Tibial nerve (tissue), 4 donors: ENCODE measurements at regions not wholly inside any gene's neighbourhood (a gene's known extent, or its start where the extent isn't known, plus 50 kb on each side); places are given as distances from the start of the nearest gene placed in this dataset.
"Not testable (repeated sequence)": the region's sequence is repeated elsewhere in the genome, so short reads cannot be mapped to it uniquely, and the experiment has no call there.

Experiments
- DNase-seq, 2 donors: peaks; one replicate each; pipeline ENCODE4 v3.0.0-alpha.2; 2019; ENCODE audit warnings: low spot score in 2 of 2
- H3K27ac ChIP-seq, 4 donors: fragments of 200-600 bp; sonication (generic) in 3 of 4; one replicate each; pipeline ENCODE4 v1.5.1; 2017 to 2019; ENCODE audit warnings: mild to moderate bottlenecking in 1 of 4
- H3K27me3 ChIP-seq, 2 donors: fragments of 200-600 bp; sonication (generic) in 1 of 2; one replicate each; pipeline versions ENCODE4 v1.5.1 to v1.6.0; 2017 to 2019
- H3K36me3 ChIP-seq, 3 donors: fragments of 200-600 bp; sonication (generic); one replicate each; pipeline ENCODE4 v1.5.1; 2018 to 2019
- H3K4me1 ChIP-seq, 4 donors: fragments of 200-600 bp; sonication (generic) in 3 of 4; one replicate each; pipeline ENCODE4 v1.5.1; 2017 to 2019
- H3K4me3 ChIP-seq, 4 donors: fragments of 200-600 bp; sonication (generic) in 3 of 4; one replicate each; pipeline ENCODE4 v1.5.1; 2017 to 2019; ENCODE audit warnings: mild to moderate bottlenecking in 1 of 4, moderate library complexity in 1 of 4
- H3K9me3 ChIP-seq, 4 donors: fragments of 200-600 bp; sonication (generic) in 3 of 4; one replicate each; pipeline ENCODE4 v1.5.1; 2017 to 2019
- CTCF ChIP-seq, 5 experiments: fragments of 200-600 bp in 3 of 5; fragments of 450-650 bp in 2 of 5; sonication (generic) in 3 of 5; IDR thresholded peaks; one replicate each; pipeline ENCODE4 v1.5.1; 2016 to 2019; ENCODE audit warnings: antibody characterized with exemption in 5 of 5, mild to moderate bottlenecking in 3 of 5, moderate library complexity in 2 of 5
- EP300 ChIP-seq, 2 donors: sonication (generic); formaldehyde crosslinking; IDR thresholded peaks; one replicate each; pipeline ENCODE4 v1.6.1; 2017; ENCODE audit warnings: antibody characterized with exemption in 2 of 2, mild to moderate bottlenecking in 1 of 2
- POLR2A ChIP-seq, 2 donors: fragments of 450-650 bp; IDR thresholded peaks; one replicate each; pipeline ENCODE4 v1.6.1; 2017; ENCODE audit warnings: antibody characterized with exemption in 2 of 2, mild to moderate bottlenecking in 2 of 2, moderate library complexity in 2 of 2
- WGBS, 2 donors: methylation state at CpG; one replicate each; pipeline ENCODE4 v1.1.5; 2018; 5-methylcytosine and 5-hydroxymethylcytosine counted together

GRCh38 chr13:26486550-26486949, 70.9 kb upstream of the WASF3 start:
- Histone ChIP-seq H3K36me3 (no peaks in the 10 kb centered on the region), H3K4me3 (no peak overlapping the region), H3K27me3 (no peaks in the 10 kb centered on the region), H3K27ac (no peak overlapping the region), H3K9me3 (no peaks in the 10 kb centered on the region), H3K4me1 (peaks cover 0 to 5% (median 0%) of the 10 kb centered on the region in 4 donors)
- WGBS, 2 donors: 53 to 60% methylated on average over 6 of the region's 6 CpGs
- DNase-seq: no peak
- no peak for TF ChIP-seq POLR2A (IDR thresholded peaks at IDR 0.05)

GRCh38 chr13:26487781-26488180, 69.7 kb upstream of the WASF3 start:
- no peaks in the 10 kb centered on the region for H3K27me3 ChIP-seq
- no peaks in the 10 kb centered on the region for H3K36me3 ChIP-seq
- no peak overlapping the region for H3K27ac ChIP-seq
- 75 to 88% methylated on average over 11 of the region's 11 CpGs for WGBS, 2 donors
- H3K9me3 ChIP-seq: no peaks in the 10 kb centered on the region
- H3K4me3 ChIP-seq: no peak overlapping the region
- no peak for TF ChIP-seq POLR2A (IDR thresholded peaks at IDR 0.05)
- no peak for TF ChIP-seq CTCF (IDR thresholded peaks at IDR 0.05)
- TF ChIP-seq EP300 (IDR thresholded peaks at IDR 0.05): no peak
- no peak for DNase-seq
- H3K4me1 ChIP-seq: peaks cover 0 to under 1% (median 0%) of the 10 kb centered on the region in 4 donors

- TF ChIP-seq CTCF (IDR thresholded peaks at IDR 0.05) (no peak), POLR2A (IDR thresholded peaks at IDR 0.05) (no peak), EP300 (IDR thresholded peaks at IDR 0.05) (no peak)
- H3K36me3 ChIP-seq: no peaks in the 10 kb centered on the region
These were observed 69.1 kb upstream of the WASF3 start for GRCh38 chr13:26488236-26489003.

GRCh38 chr13:26492301-26492700, 65.2 kb upstream of the WASF3 start:
- H3K36me3 ChIP-seq, H3K27me3 ChIP-seq, H3K27ac ChIP-seq, H3K4me3 ChIP-seq, H3K9me3 ChIP-seq, DNase-seq, H3K4me1 ChIP-seq: not testable (repeated sequence)
- WGBS, 2 donors: 89 to 90% methylated on average over 5 of the region's 5 CpGs

More at GRCh38 chr13:26488236-26489003, 69.1 kb upstream of the WASF3 start:
- H3K27ac ChIP-seq: no peak overlapping the region
- no peaks in the 10 kb centered on the region for H3K27me3 ChIP-seq
- DNase-seq: no peak
- 77 to 89% methylated on average over 18 of the region's 18 CpGs for WGBS, 2 donors
- no peaks in the 10 kb centered on the region for H3K4me1 ChIP-seq
- H3K4me3 ChIP-seq: no peak overlapping the region
- no peaks in the 10 kb centered on the region for H3K9me3 ChIP-seq

GRCh38 chr13:26494571-26495195, 62.8 kb upstream of the WASF3 start:
- no peak overlapping the region for H3K4me3 ChIP-seq
- DNase-seq: no peak
- H3K4me1 ChIP-seq: peaks cover 0 to 9% (median 0%) of the 10 kb centered on the region in 4 donors
- 60 to 63% methylated on average over 8 of the region's 8 CpGs for WGBS, 2 donors
- H3K27me3 ChIP-seq: no peaks in the 10 kb centered on the region
- no peak for TF ChIP-seq EP300 (IDR thresholded peaks at IDR 0.05)
- no peak for TF ChIP-seq POLR2A (IDR thresholded peaks at IDR 0.05)
- TF ChIP-seq CTCF (IDR thresholded peaks at IDR 0.05): no peak
- no peaks in the 10 kb centered on the region for H3K36me3 ChIP-seq
- no peak overlapping the region for H3K27ac ChIP-seq
- H3K9me3 ChIP-seq: no peaks in the 10 kb centered on the region

- no peak overlapping the region for H3K4me3 ChIP-seq
- H3K9me3 ChIP-seq: no peaks in the 10 kb centered on the region
- TF ChIP-seq CTCF (IDR thresholded peaks at IDR 0.05) (no peak), EP300 (IDR thresholded peaks at IDR 0.05) (no peak), POLR2A (IDR thresholded peaks at IDR 0.05) (no peak)
- 60 to 65% methylated on average over 3 of the region's 3 CpGs for WGBS, 2 donors
- no peak overlapping the region for H3K27ac ChIP-seq
- H3K27me3 ChIP-seq: no peaks in the 10 kb centered on the region
- no peak for DNase-seq
- no peaks in the 10 kb centered on the region for H3K36me3 ChIP-seq
- H3K4me1 ChIP-seq: peaks cover 0 to 9% (median 0%) of the 10 kb centered on the region in 4 donors
These were observed 61.7 kb upstream of the WASF3 start for GRCh38 chr13:26495750-26496149.
